GM12801 (cell line): ENCODE measurements at regions not wholly inside any gene's neighbourhood (a gene's known extent, or its start where the extent isn't known, plus 50 kb on each side); places are given as distances from the start of the nearest gene placed in this dataset.

Source experiments
- CTCF ChIP-seq: IDR thresholded peaks from one replicate; pipeline ENCODE4 v1.5.1; 2011; ENCODE audit warnings: control low read depth; ENCODE audit not compliant: insufficient read length; ENCODE audit errors: extremely low read depth

GRCh38 chr11:119523539-119524157 is 100.7 kb upstream of the THY1 start:
- TF ChIP-seq CTCF: no peak

- no peak for TF ChIP-seq CTCF
Measured at GRCh38 chr11:119522609-119523008, 99.6 kb upstream of the THY1 start.

GRCh38 chr11:119521551-119521950 is 98.6 kb upstream of the THY1 start:
- TF ChIP-seq CTCF: no peak

GRCh38 chr11:119520966-119521365 is 98.0 kb upstream of the THY1 start:
- no peak for TF ChIP-seq CTCF

- no peak for TF ChIP-seq CTCF
Measured at GRCh38 chr11:119520400-119520799, 97.4 kb upstream of the THY1 start.

GRCh38 chr11:119519796-119520195 is 96.8 kb upstream of the THY1 start:
- TF ChIP-seq CTCF: no peak

GRCh38 chr11:119518746-119519730 is 96.1 kb upstream of the THY1 start:
- TF ChIP-seq CTCF: no peak
